H9 (cell line): ENCODE measurements at regions not wholly inside any gene's neighbourhood (a gene's known extent, or its start where the extent isn't known, plus 50 kb on each side); places are given as distances from the start of the nearest gene placed in this dataset.

Experiments
- DNase-seq: peaks from one replicate; pipeline ENCODE4 v3.0.0-alpha.2; 2017
- H2AFZ ChIP-seq: one replicate; pipeline ENCODE4 v1.6.1; 2013; ENCODE audit warnings: mild to moderate bottlenecking, low read length, control low read depth, moderate library complexity
- H2AK5ac ChIP-seq: 2 replicates; pipeline ENCODE4 v1.6.1; 2013; ENCODE audit warnings: low read length, control low read depth, mixed read lengths; ENCODE audit not compliant: insufficient read length
- H2BK120ac ChIP-seq: one replicate; pipeline ENCODE4 v1.6.1; 2013; ENCODE audit warnings: low read depth, mild to moderate bottlenecking, low read length, control low read depth, inconsistent platforms; ENCODE audit not compliant: poor library complexity, severe bottlenecking
- H2BK12ac ChIP-seq: 2 replicates; pipeline ENCODE4 v1.6.1; 2013; ENCODE audit warnings: low read length, control low read depth, mixed read lengths, low read depth; ENCODE audit not compliant: insufficient read length
- H2BK15ac ChIP-seq: 2 replicates; pipeline ENCODE4 v1.6.1; 2013; ENCODE audit warnings: low read depth, low read length, control low read depth
- H2BK20ac ChIP-seq: one replicate; pipeline ENCODE4 v1.6.1; 2013; ENCODE audit warnings: low read depth, mild to moderate bottlenecking, low read length, control low read depth, inconsistent platforms; ENCODE audit not compliant: poor library complexity, severe bottlenecking
- H2BK5ac ChIP-seq: 2 replicates; pipeline ENCODE4 v1.6.1; 2013; ENCODE audit warnings: low read length, control low read depth, mixed read lengths; ENCODE audit not compliant: insufficient read length
- H3K14ac ChIP-seq: 2 replicates; pipeline ENCODE4 v1.6.1; 2013; ENCODE audit warnings: low read length, control low read depth; ENCODE audit not compliant: insufficient read depth
- H3K18ac ChIP-seq: 2 replicates; pipeline ENCODE4 v1.6.1; 2013; ENCODE audit warnings: low read depth, mild to moderate bottlenecking, mixed read lengths, low read length, control low read depth; ENCODE audit not compliant: insufficient read length
- H3K23ac ChIP-seq: 2 replicates; pipeline ENCODE4 v1.6.1; 2013; ENCODE audit warnings: low read length, control low read depth, mixed read lengths, low read depth; ENCODE audit not compliant: insufficient read length
- H3K23me2 ChIP-seq: 2 replicates; pipeline ENCODE4 v1.6.1; 2013; ENCODE audit warnings: low read depth, mild to moderate bottlenecking, mixed read lengths, low read length, control low read depth; ENCODE audit not compliant: insufficient read length, poor library complexity, severe bottlenecking
- H3K27ac ChIP-seq: 2 replicates; pipeline ENCODE4 v1.5.1; 2013; ENCODE audit warnings: low read length, control low read depth, mixed read lengths, low read depth; ENCODE audit not compliant: insufficient read length
- H3K27me3 ChIP-seq: 2 replicates; pipeline ENCODE4 v1.6.1; 2013; ENCODE audit warnings: low read length, control low read depth, inconsistent platforms; ENCODE audit not compliant: insufficient read depth
- H3K4ac ChIP-seq: 2 replicates; pipeline ENCODE4 v1.6.1; 2013; ENCODE audit warnings: low read depth, mild to moderate bottlenecking, control low read depth, inconsistent platforms, low read length, moderate library complexity
- H3K4me1 ChIP-seq: 2 replicates; pipeline ENCODE4 v1.6.1; 2013; ENCODE audit warnings: low read length, control low read depth, inconsistent platforms; ENCODE audit not compliant: insufficient read depth
- H3K4me2 ChIP-seq: 2 replicates; pipeline ENCODE4 v1.6.1; 2013; ENCODE audit warnings: low read length, control low read depth, mixed read lengths; ENCODE audit not compliant: insufficient read length, insufficient read depth
- H3K56ac ChIP-seq: 2 replicates; pipeline ENCODE4 v1.6.1; 2013; ENCODE audit warnings: low read depth, mild to moderate bottlenecking, mixed read lengths, low read length, control low read depth; ENCODE audit not compliant: insufficient read length
- H3K79me1 ChIP-seq: 2 replicates; pipeline ENCODE4 v1.6.1; 2013; ENCODE audit warnings: low read depth, mild to moderate bottlenecking, moderate library complexity, low read length, control low read depth, inconsistent platforms; ENCODE audit not compliant: insufficient read depth, poor library complexity, severe bottlenecking
- H3K79me2 ChIP-seq: 2 replicates; pipeline ENCODE4 v1.6.1; 2013; ENCODE audit warnings: low read length, control low read depth, inconsistent platforms; ENCODE audit not compliant: insufficient read depth
- H3K9ac ChIP-seq: 2 replicates; pipeline ENCODE4 v1.6.1; 2013; ENCODE audit warnings: low read length, control low read depth, mixed read lengths; ENCODE audit not compliant: insufficient read length; ENCODE audit errors: extremely low read depth
- H3K9me3 ChIP-seq: one replicate; pipeline ENCODE4 v1.6.1; 2013; ENCODE audit warnings: low read depth, low read length, inconsistent platforms; ENCODE audit not compliant: control insufficient read depth
- H3T11ph ChIP-seq: one replicate; pipeline ENCODE4 v1.6.1; 2013; ENCODE audit warnings: mild to moderate bottlenecking, low read length, control low read depth, inconsistent platforms
- H4K20me1 ChIP-seq: one replicate; pipeline ENCODE4 v1.6.1; 2013; ENCODE audit not compliant: control insufficient read depth, insufficient read length, insufficient read depth
- H4K5ac ChIP-seq: 2 replicates; pipeline ENCODE4 v1.6.1; 2013; ENCODE audit warnings: low read depth, mild to moderate bottlenecking, mixed read lengths, low read length, control low read depth; ENCODE audit not compliant: insufficient read length
- H4K8ac ChIP-seq: replicated peaks from 2 replicates; pipeline ENCODE4 v1.6.1; 2013; ENCODE audit warnings: low read length, control low read depth, mixed read lengths, low read depth; ENCODE audit not compliant: insufficient read length
- H4K91ac ChIP-seq: 2 replicates; pipeline ENCODE4 v1.6.1; 2013; ENCODE audit warnings: low read depth, mild to moderate bottlenecking, moderate library complexity, mixed read lengths, low read length, control low read depth; ENCODE audit not compliant: insufficient read length
- H3K27ac Mint-ChIP-seq, 3 experiments: 2 replicates in 2 of 3; 3 replicates in 1 of 3; pipeline ENCODE4 v1.8.0; 2020 to 2021; ENCODE audit warnings: mixed read lengths in 3 of 3, mild to moderate bottlenecking in 1 of 3, moderate library complexity in 1 of 3
- H3K27me3 Mint-ChIP-seq: 2 replicates; pipeline ENCODE4 v1.8.0; 2021; ENCODE audit warnings: low read depth, mild to moderate bottlenecking, moderate library complexity, mixed read lengths
- H3K36me3 Mint-ChIP-seq, 3 experiments: 2 replicates in 2 of 3; 3 replicates in 1 of 3; pipeline ENCODE4 v1.8.0; 2020 to 2021; ENCODE audit warnings: low read depth in 3 of 3, mixed read lengths in 3 of 3; ENCODE audit not compliant: insufficient read depth in 1 of 3
- H3K4me1 Mint-ChIP-seq, 2 experiments: 2 replicates each; pipeline ENCODE4 v1.8.0; 2020; ENCODE audit warnings: mixed read lengths in 2 of 2
- H3K4me3 Mint-ChIP-seq, 2 experiments: 2 replicates in 1 of 2; 3 replicates in 1 of 2; pipeline ENCODE4 v1.8.0; 2020 to 2021; ENCODE audit warnings: mild to moderate bottlenecking in 2 of 2, mixed read lengths in 2 of 2, moderate library complexity in 1 of 2
- H3K9me3 Mint-ChIP-seq, 2 experiments: 2 replicates in 1 of 2; 3 replicates in 1 of 2; pipeline ENCODE4 v1.8.0; 2020; ENCODE audit warnings: mild to moderate bottlenecking in 2 of 2, mixed read lengths in 2 of 2, moderate library complexity in 1 of 2
- WGBS: extraction: QIAGEN DNeasy Blood & Tissue Kit; methylation state at CpG from one replicate; pipeline ENCODE4 v1.1.7; 2013; ENCODE audit warnings: missing lambda C conversion rate, low lambda C conversion rate, mixed read lengths; ENCODE audit not compliant: insufficient read length; ENCODE audit errors: extremely low coverage; 5-methylcytosine and 5-hydroxymethylcytosine counted together
- TF ChIP-seq, protein P1 (sequence below): fragments of 200-600 bp; sonication (generic); conservative IDR thresholded peaks from 3 replicates; pipeline ENCODE4 v1.8.0; 2021; ENCODE audit warnings: antibody characterized with exemption, mild to moderate bottlenecking

DNA sequence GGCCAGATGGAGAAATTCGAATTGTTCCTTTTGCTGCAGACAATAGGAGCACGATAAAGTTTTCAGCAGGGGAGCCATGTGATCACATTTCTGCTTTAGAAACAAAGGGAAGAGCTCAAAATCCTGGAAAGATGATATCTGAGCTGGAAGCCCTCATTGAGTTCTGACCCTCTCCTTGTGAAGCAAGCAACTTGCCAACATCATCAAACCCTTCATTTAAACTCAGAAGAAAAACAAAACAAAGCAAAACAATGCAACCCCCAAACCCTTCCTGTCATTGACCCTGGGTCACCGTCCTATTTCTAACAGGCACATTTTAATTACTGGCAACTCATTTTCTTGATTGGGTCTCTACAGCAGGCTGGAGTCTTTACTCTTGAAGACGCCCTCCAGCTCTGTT is 198.3 kb upstream of the ZNF32 start:
- H3T11ph ChIP-seq: no peak overlapping the region
- Mint-ChIP-seq H3K9me3 (no peaks in the 10 kb centered on the region; a peak in 1 of 5 replicates), H3K27ac (no peak overlapping the region), H3K4me1 (peaks cover 16 to 20% of the 10 kb centered on the region in 2 experiments), H3K36me3 (no peaks in the 10 kb centered on the region; a peak in 1 of 7 replicates), H3K4me3 (no peak overlapping the region), H3K27me3 (peaks cover 3% of the 10 kb centered on the region)
- H3K56ac ChIP-seq: no peak overlapping the region
- H3K79me1 ChIP-seq: no peaks in the 10 kb centered on the region
- no peaks in the 10 kb centered on the region for H3K79me2 ChIP-seq
- H2BK120ac ChIP-seq: no peak overlapping the region
- no peak overlapping the region for H2BK15ac ChIP-seq
- no peaks in the 10 kb centered on the region for H3K27me3 ChIP-seq
- no peaks in the 10 kb centered on the region for H3K23me2 ChIP-seq
- no peaks in the 10 kb centered on the region; the same call in 1 of the 2 replicates for H3K4me1 ChIP-seq
- no peak overlapping the region for H2AK5ac ChIP-seq
- H2AFZ ChIP-seq: no peak overlapping the region
- H2BK20ac ChIP-seq: no peak overlapping the region
- TF ChIP-seq, protein P1, sequence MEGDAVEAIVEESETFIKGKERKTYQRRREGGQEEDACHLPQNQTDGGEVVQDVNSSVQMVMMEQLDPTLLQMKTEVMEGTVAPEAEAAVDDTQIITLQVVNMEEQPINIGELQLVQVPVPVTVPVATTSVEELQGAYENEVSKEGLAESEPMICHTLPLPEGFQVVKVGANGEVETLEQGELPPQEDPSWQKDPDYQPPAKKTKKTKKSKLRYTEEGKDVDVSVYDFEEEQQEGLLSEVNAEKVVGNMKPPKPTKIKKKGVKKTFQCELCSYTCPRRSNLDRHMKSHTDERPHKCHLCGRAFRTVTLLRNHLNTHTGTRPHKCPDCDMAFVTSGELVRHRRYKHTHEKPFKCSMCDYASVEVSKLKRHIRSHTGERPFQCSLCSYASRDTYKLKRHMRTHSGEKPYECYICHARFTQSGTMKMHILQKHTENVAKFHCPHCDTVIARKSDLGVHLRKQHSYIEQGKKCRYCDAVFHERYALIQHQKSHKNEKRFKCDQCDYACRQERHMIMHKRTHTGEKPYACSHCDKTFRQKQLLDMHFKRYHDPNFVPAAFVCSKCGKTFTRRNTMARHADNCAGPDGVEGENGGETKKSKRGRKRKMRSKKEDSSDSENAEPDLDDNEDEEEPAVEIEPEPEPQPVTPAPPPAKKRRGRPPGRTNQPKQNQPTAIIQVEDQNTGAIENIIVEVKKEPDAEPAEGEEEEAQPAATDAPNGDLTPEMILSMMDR: no peak
- H4K91ac ChIP-seq: no peak overlapping the region
- H4K8ac ChIP-seq: no peak overlapping the region
- no peak overlapping the region for H3K4me2 ChIP-seq
- no peak overlapping the region for H3K9ac ChIP-seq
- H2BK5ac ChIP-seq: no peak overlapping the region
- no peak overlapping the region for H3K14ac ChIP-seq
- no CpG with 5 or more reads among the region's 4 CpGs for WGBS
- no peak overlapping the region for H3K4ac ChIP-seq
- no peak overlapping the region for H3K23ac ChIP-seq
- no peak for DNase-seq
- H3K27ac ChIP-seq: no peak overlapping the region
- no peaks in the 10 kb centered on the region for H3K9me3 ChIP-seq
- no peaks in the 10 kb centered on the region for H4K20me1 ChIP-seq
- no peak overlapping the region for H2BK12ac ChIP-seq
- no peak overlapping the region for H4K5ac ChIP-seq
- no peak overlapping the region for H3K18ac ChIP-seq
